Common myeloid progenitor, CD34-positive (primary cell): ENCODE measurements at regions not wholly inside any gene's neighbourhood (a gene's known extent, or its start where the extent isn't known, plus 50 kb on each side); places are given as distances from the start of the nearest gene placed in this dataset.

Source experiments
- CTCF ChIA-PET: fragments of 350-600 bp; sonication (Branson Sonifier 250); formaldehyde crosslinking; loops from one replicate; lab custom pipeline; 2021; ENCODE audit warnings: antibody characterized with exemption; lab: Charles Lee
- POLR2A ChIA-PET: fragments of 350-600 bp; sonication (Branson Sonifier 250); formaldehyde crosslinking; loops from one replicate; lab custom pipeline; 2021; ENCODE audit warnings: antibody characterized with exemption; lab: Charles Lee
- DNase-seq, 3 donors: peaks; one replicate each; pipeline versions ENCODE4 v3.0.0 to v3.0.0-alpha.2; 2013
- H3K27ac ChIP-seq, 2 experiments: 1 replicate in 1 of 2; 2 replicates in 1 of 2; pipeline ENCODE4 v1.7.0; 2013; ENCODE audit warnings: inconsistent platforms in 2 of 2, low read length in 2 of 2, mild to moderate bottlenecking in 2 of 2, low read depth in 1 of 2, moderate library complexity in 1 of 2; ENCODE audit not compliant: severe bottlenecking in 2 of 2, insufficient read depth in 1 of 2, poor library complexity in 1 of 2
- H3K27me3 ChIP-seq, 5 experiments: replicated peaks in 2 of 5; 1 replicate in 3 of 5; 2 replicates in 2 of 5; pipeline versions ENCODE4 v1.6.1 to v1.7.0; 2013; ENCODE audit warnings: low read length in 4 of 5, mild to moderate bottlenecking in 2 of 5, moderate library complexity in 2 of 5, inconsistent platforms in 1 of 5; ENCODE audit not compliant: insufficient read depth in 5 of 5, control insufficient read depth in 4 of 5
- H3K36me3 ChIP-seq, 4 experiments: 1 replicate in 2 of 4; 2 replicates in 2 of 4; pipeline versions ENCODE4 v1.6.1 to v1.7.0; 2013; ENCODE audit warnings: low read length in 3 of 4, control low read depth in 1 of 4, mild to moderate bottlenecking in 1 of 4; ENCODE audit not compliant: control insufficient read depth in 4 of 4, insufficient read depth in 4 of 4
- H3K4me1 ChIP-seq, 4 experiments: 1 replicate in 3 of 4; 2 replicates in 1 of 4; pipeline versions ENCODE4 v1.6.1 to v1.7.1; 2013; ENCODE audit warnings: low read length in 3 of 4, mild to moderate bottlenecking in 3 of 4, control low read depth in 1 of 4, inconsistent platforms in 1 of 4, moderate library complexity in 1 of 4; ENCODE audit not compliant: control insufficient read depth in 4 of 4, insufficient read depth in 4 of 4; ENCODE audit errors: control extremely low read depth in 1 of 4
- H3K4me3 ChIP-seq, 7 experiments: 1 replicate in 4 of 7; 2 replicates in 3 of 7; pipeline versions ENCODE4 v1.5.1 to v1.7.0; 2013; ENCODE audit warnings: mild to moderate bottlenecking in 7 of 7, low read length in 6 of 7, moderate library complexity in 6 of 7, inconsistent platforms in 2 of 7, low read depth in 2 of 7, control low read depth in 1 of 7; ENCODE audit not compliant: insufficient read depth in 4 of 7, control insufficient read depth in 1 of 7; ENCODE audit errors: extremely low read depth in 1 of 7
- H3K9me3 ChIP-seq, 5 experiments: 1 replicate in 4 of 5; 2 replicates in 1 of 5; pipeline versions ENCODE4 v1.6.1 to v1.7.1; 2013; ENCODE audit warnings: low read length in 4 of 5, mild to moderate bottlenecking in 2 of 5, inconsistent platforms in 1 of 5, low read depth in 1 of 5, moderate library complexity in 1 of 5; ENCODE audit not compliant: control insufficient read depth in 4 of 5, insufficient read depth in 2 of 5; ENCODE audit errors: control extremely low read depth in 1 of 5
- WGBS: methylation state at CpG from one replicate; pipeline ENCODE4 v1.1.5; 2013; ENCODE audit not compliant: insufficient coverage; 5-methylcytosine and 5-hydroxymethylcytosine counted together

DNA sequence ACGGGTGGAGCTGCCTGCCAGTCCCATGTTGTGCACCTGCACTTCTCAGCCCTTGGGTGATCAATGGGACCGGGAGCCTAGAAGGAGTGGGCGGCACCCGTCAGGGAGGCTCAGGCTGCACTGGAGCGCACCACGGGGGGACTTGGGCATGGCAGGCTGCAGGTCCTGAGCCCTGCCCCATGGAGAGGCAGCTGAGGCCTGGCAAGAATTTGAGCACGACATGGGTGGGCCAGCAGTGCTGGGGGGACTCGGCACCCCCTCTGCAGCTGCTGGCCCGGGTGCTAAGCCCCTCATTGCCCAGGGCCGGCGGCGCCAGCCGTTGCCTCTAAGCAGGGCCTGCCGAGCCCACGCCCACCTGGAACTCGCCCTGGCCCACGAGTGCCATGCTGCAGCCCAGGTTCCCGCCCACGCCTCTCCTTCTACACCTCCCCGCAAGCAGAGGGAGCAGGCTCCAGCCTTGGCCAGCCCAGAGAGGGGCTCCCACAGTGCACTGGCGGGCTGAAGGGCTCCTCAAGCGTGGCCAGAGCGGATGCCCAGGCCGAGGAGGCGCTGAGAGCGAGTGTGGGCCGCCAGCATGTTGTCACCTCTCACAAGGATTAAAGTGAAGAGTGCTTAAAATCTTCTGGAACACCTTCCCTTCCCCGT is 372.0 kb downstream of the ETS1 start:
- Histone ChIP-seq H3K27ac (no peak overlapping the region), H3K9me3 (peaks cover 0 to 2% (median 0%) of the 10 kb centered on the region in 5 experiments), H3K36me3 (no peaks in the 10 kb centered on the region), H3K27me3 (no peaks in the 10 kb centered on the region), H3K4me1 (no peaks in the 10 kb centered on the region), H3K4me3 (no peak overlapping the region)
- 91% methylated on average over 22 of the region's 28 CpGs for WGBS
- ChIA-PET CTCF (interaction anchor here (1.2 to 1.5 kb wide), 2 partner anchors 14 to 58 kb away, joined by 3 to 5 read pairs; no protein-coding TSS in a partner anchor), POLR2A (no interaction called here)
- DNase-seq, result no peak

DNA sequence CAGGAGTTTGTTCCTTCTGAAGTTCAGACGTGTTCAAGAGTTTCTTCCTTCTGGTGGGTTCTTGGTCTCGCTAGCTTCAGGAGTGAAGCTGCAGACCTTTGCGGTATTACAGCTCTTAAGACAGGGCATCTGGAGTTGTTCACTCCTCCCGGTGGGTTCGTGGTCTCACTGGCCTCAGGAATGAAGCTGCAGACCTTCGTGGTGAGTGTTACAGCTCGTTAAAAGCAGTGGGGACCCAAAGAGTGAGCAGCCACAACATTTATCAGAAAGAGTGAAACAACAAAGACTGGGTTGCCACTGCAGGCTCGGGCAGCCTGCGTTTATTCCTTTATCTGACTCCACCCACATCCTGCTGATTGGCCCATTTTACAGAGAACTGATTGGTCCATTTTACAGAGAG is 373.1 kb downstream of the ETS1 start:
- no peaks in the 10 kb centered on the region for H3K4me1 ChIP-seq
- H3K36me3 ChIP-seq, result no peaks in the 10 kb centered on the region
- CTCF ChIA-PET, result interaction anchor here (1.1 to 1.7 kb wide), 3 partner anchors 13 to 76 kb away, joined by 3 to 5 read pairs (median 3); no protein-coding TSS in a partner anchor
- H3K9me3 ChIP-seq, result peaks cover 0 to 2% (median 0%) of the 10 kb centered on the region in 5 experiments
- POLR2A ChIA-PET, result no interaction called here
- no peak overlapping the region for H3K27ac ChIP-seq
- 91% methylated on average over 9 of the region's 9 CpGs for WGBS
- DNase-seq, result peak in 1 of 3 donors; percentile 38
- H3K27me3 ChIP-seq, result no peaks in the 10 kb centered on the region
- no peak overlapping the region for H3K4me3 ChIP-seq

DNA sequence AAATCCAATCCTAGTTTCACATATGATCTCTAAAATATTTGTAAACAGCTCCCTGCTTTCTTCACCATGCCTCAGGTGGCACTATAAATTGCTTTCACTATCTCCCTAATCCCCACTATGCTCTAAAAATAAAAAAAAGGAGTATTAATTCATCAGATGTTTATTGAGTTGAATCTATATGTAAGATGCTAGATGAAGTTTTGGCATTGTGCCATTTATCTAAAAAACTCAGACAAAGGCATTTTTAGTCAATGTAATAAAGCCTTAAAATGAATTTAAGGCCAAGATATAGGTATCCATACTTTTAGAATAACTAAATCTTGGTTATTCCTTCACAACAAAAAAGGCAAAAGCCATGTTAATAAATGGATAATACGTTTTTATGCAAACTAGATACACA is 373.9 kb downstream of the ETS1 start:
- Histone ChIP-seq H3K9me3 (peaks cover 0 to 2% (median 0%) of the 10 kb centered on the region in 5 experiments), H3K27ac (no peak overlapping the region), H3K27me3 (no peaks in the 10 kb centered on the region), H3K4me3 (no peak overlapping the region), H3K36me3 (no peaks in the 10 kb centered on the region), H3K4me1 (no peaks in the 10 kb centered on the region)
- no peak for DNase-seq
- WGBS, result no CpG with 5 or more reads among the region's 1 CpG
- CTCF ChIA-PET, result interaction anchor here (0.9 to 1.7 kb wide), 3 partner anchors 15 to 77 kb away, joined by 3 to 6 read pairs (median 3); no protein-coding TSS in a partner anchor
- POLR2A ChIA-PET, result no interaction called here

DNA sequence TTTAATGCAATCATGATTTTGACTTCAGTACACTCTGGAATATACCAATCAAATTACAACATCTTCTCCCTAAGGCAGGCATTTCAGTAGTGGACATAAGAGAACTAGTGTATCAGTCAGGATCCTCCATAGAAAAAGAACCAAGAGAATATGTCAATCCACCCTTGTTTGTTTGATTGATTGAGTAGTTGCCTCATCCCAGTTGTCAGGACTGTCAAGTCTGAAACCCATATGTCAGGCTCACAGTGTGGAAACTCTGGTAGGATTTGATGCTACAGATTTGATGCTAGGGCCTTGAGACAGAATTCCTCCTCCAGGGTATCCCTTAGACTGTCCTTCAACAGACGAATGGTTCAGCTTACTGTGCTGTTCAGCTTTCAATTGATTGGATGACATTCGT is 375.0 kb downstream of the ETS1 start:
- Histone ChIP-seq H3K4me3 (no peak overlapping the region), H3K27me3 (no peaks in the 10 kb centered on the region), H3K4me1 (no peaks in the 10 kb centered on the region), H3K9me3 (peaks cover 0 to 2% (median 0%) of the 10 kb centered on the region in 5 experiments), H3K36me3 (no peaks in the 10 kb centered on the region), H3K27ac (no peak overlapping the region)
- CTCF ChIA-PET, result interaction anchor here (1.7 kb wide), 1 partner anchor 14 kb away, joined by 6 read pairs; no protein-coding TSS in a partner anchor
- WGBS, result 100% methylated on average over 1 of the region's 2 CpGs
- POLR2A ChIA-PET, result no interaction called here
- DNase-seq, result no peak

DNA sequence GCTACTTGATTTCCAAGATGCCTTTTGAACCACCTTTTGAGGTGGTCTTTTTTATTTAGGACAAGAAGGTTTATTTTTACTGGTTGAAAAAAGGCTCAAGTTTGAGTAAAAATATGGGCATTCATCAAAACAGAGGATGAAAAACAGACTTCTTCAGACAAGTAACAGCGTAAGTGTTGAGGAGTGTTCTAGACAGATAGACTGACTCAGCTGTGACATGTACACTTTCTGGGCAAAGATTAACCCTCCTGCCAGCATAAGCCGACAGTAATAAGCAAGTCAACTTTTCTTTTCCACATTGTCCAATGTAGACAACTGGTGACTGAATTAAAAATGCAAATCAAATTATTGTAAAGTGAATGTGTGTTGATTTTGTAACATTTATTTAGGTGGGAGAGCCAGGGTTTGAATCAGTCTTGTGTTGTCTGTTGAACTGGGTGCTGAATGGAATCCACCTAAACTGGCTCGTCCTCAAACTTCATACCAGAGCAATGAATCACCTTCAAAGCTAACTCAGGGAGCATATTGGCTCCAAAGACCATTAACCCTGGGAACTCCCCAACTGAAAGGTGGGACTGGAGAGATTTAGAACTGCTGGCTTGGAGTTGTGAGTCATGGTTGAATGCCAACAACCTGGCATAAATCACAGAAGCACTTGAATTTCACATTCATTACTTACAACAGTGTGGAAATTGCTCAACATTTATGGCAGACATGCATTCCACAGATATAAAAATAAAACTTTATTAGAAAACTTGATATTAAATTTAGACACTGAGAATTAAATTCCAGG is 377.0 kb downstream of the ETS1 start:
- Histone ChIP-seq H3K4me3 (no peak overlapping the region), H3K27me3 (no peaks in the 10 kb centered on the region), H3K27ac (no peak overlapping the region), H3K36me3 (no peaks in the 10 kb centered on the region), H3K4me1 (no peaks in the 10 kb centered on the region), H3K9me3 (peaks cover 0 to 8% (median 0%) of the 10 kb centered on the region in 5 experiments)
- 100% methylated on average over 1 of the region's 3 CpGs for WGBS
- POLR2A ChIA-PET, result no interaction called here
- CTCF ChIA-PET, result interaction anchor here (1.6 kb wide), 1 partner anchor 420 kb away, joined by 3 read pairs; no protein-coding TSS in a partner anchor
- DNase-seq, result peak; percentile 36 to 85 (median 65)

DNA sequence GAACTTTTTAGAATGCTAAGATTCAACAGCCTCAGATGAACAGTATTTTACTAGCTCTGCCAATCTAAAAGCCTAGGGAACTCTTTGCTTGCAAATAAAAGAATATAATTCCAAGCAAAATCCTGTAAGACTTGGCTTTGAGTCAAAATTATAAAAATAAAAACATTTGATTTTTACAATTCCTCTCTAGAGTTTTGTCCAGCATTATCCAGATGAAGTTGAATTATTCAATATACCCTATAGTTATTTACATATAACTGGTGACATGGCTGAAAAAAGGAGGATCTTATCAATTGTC is 378.3 kb downstream of the ETS1 start:
- DNase-seq, result no peak
- Histone ChIP-seq H3K27ac (no peak overlapping the region), H3K36me3 (no peaks in the 10 kb centered on the region), H3K4me3 (no peak overlapping the region), H3K27me3 (no peaks in the 10 kb centered on the region), H3K4me1 (no peaks in the 10 kb centered on the region), H3K9me3 (peaks cover 0 to 7% (median 0%) of the 10 kb centered on the region in 5 experiments)
- CTCF ChIA-PET, result no interaction called here
- POLR2A ChIA-PET, result no interaction called here
